ENCODE measurements at regions not wholly inside any gene's neighbourhood (a gene's known extent, or its start where the extent isn't known, plus 50 kb on each side); places are given as distances from the start of the nearest gene placed in this dataset.

DNA sequence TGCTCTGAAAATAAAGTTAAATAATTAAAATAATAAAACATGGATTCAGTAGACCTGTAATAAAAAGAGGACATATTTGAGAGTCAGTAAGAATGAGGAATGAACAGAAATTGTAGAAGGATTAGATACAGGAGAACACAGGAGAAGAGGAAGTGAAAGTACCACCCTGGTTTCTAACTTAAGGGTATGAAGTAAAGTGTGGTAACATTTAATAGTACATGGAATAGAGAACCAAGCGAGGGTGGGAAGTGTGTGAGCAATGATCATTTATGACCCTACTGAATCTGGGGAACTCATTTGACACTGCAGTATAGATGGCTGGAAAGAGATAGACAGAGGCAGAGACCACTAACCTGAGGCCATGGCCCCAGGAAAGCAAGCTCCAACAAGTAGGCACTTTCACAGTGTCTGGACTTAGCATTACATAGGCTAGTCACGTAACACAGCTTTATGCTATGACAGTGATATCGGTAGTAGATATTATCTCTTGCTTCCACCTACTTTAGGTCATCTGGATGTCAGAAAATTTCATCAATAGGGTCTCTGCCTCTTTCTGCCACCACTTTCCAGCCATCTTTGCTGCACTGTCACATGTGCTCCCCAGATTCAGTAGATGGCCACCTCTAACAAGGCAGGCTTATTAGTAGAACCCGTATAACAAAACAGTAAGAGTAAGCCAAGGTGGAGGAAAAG is 633.9 kb upstream of the MIR17HG start (continued):
- no peak for TF ChIP-seq ESRRA (CRISPR knock-in tag; IDR thresholded peaks at IDR 0.05; ENCODE audit: borderline replicate concordance)
- TF ChIP-seq, protein P1, sequence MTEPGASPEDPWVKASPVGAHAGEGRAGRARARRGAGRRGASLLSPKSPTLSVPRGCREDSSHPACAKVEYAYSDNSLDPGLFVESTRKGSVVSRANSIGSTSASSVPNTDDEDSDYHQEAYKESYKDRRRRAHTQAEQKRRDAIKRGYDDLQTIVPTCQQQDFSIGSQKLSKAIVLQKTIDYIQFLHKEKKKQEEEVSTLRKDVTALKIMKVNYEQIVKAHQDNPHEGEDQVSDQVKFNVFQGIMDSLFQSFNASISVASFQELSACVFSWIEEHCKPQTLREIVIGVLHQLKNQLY (CRISPR knock-in tag; IDR thresholded peaks at IDR 0.05) = no peak

DNA sequence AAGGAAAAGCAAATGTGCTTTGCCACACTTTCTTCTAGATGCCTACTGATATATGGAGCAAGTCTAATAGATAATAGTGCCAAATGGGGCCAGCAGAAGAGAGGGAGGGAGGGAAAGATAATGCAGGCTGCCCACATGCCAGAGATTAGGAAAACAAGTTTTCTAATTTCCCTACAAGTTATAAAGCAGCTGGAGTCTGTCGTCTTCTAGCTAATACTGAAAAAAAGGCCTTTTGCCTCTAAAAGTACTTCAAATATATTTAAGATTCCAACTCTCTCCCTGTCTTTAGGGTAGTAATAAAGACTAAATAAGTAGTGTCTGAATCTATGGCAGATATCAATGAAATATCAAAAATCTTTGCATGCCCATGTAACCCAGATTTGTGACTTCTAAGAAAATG is 632.0 kb upstream of the MIR17HG start:
- no peaks in the 10 kb centered on the region for H3K9me3 Mint-ChIP-seq
- no peak for DNase-seq (ENCODE audit: low spot score)
- ChIA-PET POLR2A (no interaction called here), CTCF (no interaction called here)
- H3K4me1 Mint-ChIP-seq = peaks cover 13% of the 10 kb centered on the region
- H3K27me3 Mint-ChIP-seq (ENCODE audit: low read depth) = no peaks in the 10 kb centered on the region
- TF ChIP-seq, protein P2, sequence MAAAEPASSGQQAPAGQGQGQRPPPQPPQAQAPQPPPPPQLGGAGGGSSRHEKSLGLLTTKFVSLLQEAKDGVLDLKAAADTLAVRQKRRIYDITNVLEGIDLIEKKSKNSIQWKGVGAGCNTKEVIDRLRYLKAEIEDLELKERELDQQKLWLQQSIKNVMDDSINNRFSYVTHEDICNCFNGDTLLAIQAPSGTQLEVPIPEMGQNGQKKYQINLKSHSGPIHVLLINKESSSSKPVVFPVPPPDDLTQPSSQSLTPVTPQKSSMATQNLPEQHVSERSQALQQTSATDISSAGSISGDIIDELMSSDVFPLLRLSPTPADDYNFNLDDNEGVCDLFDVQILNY (CRISPR knock-in tag; IDR thresholded peaks at IDR 0.05) = no peak
- TF ChIP-seq FOXP1 (CRISPR knock-in tag; IDR thresholded peaks at IDR 0.05; ENCODE audit: borderline replicate concordance) = no peak
- TF ChIP-seq FOXJ3 (CRISPR knock-in tag; IDR thresholded peaks at IDR 0.05; ENCODE audit: borderline replicate concordance) = no peak
- TF ChIP-seq SMAD3 (CRISPR knock-in tag; IDR thresholded peaks at IDR 0.05; ENCODE audit: borderline replicate concordance) = no peak
- TF ChIP-seq, protein P3, sequence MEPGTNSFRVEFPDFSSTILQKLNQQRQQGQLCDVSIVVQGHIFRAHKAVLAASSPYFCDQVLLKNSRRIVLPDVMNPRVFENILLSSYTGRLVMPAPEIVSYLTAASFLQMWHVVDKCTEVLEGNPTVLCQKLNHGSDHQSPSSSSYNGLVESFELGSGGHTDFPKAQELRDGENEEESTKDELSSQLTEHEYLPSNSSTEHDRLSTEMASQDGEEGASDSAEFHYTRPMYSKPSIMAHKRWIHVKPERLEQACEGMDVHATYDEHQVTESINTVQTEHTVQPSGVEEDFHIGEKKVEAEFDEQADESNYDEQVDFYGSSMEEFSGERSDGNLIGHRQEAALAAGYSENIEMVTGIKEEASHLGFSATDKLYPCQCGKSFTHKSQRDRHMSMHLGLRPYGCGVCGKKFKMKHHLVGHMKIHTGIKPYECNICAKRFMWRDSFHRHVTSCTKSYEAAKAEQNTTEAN (CRISPR knock-in tag; IDR thresholded peaks at IDR 0.05) = no peak
- no peak for TF ChIP-seq RELA (CRISPR knock-in tag; IDR thresholded peaks at IDR 0.05; ENCODE audit: borderline replicate concordance)
- TF ChIP-seq NFE2L1 (CRISPR knock-in tag; IDR thresholded peaks at IDR 0.05) = no peak
- TF ChIP-seq, protein P4, sequence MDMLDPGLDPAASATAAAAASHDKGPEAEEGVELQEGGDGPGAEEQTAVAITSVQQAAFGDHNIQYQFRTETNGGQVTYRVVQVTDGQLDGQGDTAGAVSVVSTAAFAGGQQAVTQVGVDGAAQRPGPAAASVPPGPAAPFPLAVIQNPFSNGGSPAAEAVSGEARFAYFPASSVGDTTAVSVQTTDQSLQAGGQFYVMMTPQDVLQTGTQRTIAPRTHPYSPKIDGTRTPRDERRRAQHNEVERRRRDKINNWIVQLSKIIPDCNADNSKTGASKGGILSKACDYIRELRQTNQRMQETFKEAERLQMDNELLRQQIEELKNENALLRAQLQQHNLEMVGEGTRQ (CRISPR knock-in tag; IDR thresholded peaks at IDR 0.05) = no peak
- TF ChIP-seq ZNF671 (CRISPR knock-in tag; IDR thresholded peaks at IDR 0.05) = no peak
- TF ChIP-seq, protein P5, sequence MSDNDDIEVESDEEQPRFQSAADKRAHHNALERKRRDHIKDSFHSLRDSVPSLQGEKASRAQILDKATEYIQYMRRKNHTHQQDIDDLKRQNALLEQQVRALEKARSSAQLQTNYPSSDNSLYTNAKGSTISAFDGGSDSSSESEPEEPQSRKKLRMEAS (CRISPR knock-in tag; IDR thresholded peaks at IDR 0.05) = no peak
- TF ChIP-seq, protein P6, sequence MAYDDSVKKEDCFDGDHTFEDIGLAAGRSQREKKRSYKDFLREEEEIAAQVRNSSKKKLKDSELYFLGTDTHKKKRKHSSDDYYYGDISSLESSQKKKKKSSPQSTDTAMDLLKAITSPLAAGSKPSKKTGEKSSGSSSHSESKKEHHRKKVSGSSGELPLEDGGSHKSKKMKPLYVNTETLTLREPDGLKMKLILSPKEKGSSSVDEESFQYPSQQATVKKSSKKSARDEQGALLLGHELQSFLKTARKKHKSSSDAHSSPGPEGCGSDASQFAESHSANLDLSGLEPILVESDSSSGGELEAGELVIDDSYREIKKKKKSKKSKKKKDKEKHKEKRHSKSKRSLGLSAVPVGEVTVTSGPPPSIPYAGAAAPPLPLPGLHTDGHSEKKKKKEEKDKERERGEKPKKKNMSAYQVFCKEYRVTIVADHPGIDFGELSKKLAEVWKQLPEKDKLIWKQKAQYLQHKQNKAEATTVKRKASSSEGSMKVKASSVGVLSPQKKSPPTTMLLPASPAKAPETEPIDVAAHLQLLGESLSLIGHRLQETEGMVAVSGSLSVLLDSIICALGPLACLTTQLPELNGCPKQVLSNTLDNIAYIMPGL (CRISPR knock-in tag; IDR thresholded peaks at IDR 0.05) = no peak
- no peak for TF ChIP-seq TEAD4 (CRISPR knock-in tag; IDR thresholded peaks at IDR 0.05)
- no peak for TF ChIP-seq RORB (CRISPR knock-in tag; IDR thresholded peaks at IDR 0.05)
- TF ChIP-seq, protein P7, sequence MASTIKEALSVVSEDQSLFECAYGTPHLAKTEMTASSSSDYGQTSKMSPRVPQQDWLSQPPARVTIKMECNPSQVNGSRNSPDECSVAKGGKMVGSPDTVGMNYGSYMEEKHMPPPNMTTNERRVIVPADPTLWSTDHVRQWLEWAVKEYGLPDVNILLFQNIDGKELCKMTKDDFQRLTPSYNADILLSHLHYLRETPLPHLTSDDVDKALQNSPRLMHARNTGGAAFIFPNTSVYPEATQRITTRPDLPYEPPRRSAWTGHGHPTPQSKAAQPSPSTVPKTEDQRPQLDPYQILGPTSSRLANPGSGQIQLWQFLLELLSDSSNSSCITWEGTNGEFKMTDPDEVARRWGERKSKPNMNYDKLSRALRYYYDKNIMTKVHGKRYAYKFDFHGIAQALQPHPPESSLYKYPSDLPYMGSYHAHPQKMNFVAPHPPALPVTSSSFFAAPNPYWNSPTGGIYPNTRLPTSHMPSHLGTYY (CRISPR knock-in tag; IDR thresholded peaks at IDR 0.05) = no peak
- TF ChIP-seq, protein P8, sequence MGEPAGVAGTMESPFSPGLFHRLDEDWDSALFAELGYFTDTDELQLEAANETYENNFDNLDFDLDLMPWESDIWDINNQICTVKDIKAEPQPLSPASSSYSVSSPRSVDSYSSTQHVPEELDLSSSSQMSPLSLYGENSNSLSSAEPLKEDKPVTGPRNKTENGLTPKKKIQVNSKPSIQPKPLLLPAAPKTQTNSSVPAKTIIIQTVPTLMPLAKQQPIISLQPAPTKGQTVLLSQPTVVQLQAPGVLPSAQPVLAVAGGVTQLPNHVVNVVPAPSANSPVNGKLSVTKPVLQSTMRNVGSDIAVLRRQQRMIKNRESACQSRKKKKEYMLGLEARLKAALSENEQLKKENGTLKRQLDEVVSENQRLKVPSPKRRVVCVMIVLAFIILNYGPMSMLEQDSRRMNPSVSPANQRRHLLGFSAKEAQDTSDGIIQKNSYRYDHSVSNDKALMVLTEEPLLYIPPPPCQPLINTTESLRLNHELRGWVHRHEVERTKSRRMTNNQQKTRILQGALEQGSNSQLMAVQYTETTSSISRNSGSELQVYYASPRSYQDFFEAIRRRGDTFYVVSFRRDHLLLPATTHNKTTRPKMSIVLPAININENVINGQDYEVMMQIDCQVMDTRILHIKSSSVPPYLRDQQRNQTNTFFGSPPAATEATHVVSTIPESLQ (CRISPR knock-in tag; IDR thresholded peaks at IDR 0.05) = no peak
- no peaks in the 10 kb centered on the region for H3K36me3 Mint-ChIP-seq
- ATAC-seq = no peak
- no peak overlapping the region for H3K27ac Mint-ChIP-seq
- no peak overlapping the region for H3K4me3 Mint-ChIP-seq
